Lower leg skin (tissue), 3 donors: ENCODE measurements at regions not wholly inside any gene's neighbourhood (a gene's known extent, or its start where the extent isn't known, plus 50 kb on each side); places are given as distances from the start of the nearest gene placed in this dataset.

Experiments used
- POLR2A ChIP-seq, 2 donors: fragments of 450-650 bp; IDR thresholded peaks; one replicate each; pipeline ENCODE4 v1.6.1; 2016 to 2017; ENCODE audit warnings: antibody characterized with exemption in 2 of 2, mild to moderate bottlenecking in 1 of 2, moderate library complexity in 1 of 2
- TF ChIP-seq, protein P1 (sequence below), 3 donors: fragments of 450-650 bp; IDR thresholded peaks; one replicate each; pipeline ENCODE4 v1.5.1; 2016; ENCODE audit warnings: antibody characterized with exemption in 3 of 3, mild to moderate bottlenecking in 3 of 3, moderate library complexity in 2 of 3

DNA sequence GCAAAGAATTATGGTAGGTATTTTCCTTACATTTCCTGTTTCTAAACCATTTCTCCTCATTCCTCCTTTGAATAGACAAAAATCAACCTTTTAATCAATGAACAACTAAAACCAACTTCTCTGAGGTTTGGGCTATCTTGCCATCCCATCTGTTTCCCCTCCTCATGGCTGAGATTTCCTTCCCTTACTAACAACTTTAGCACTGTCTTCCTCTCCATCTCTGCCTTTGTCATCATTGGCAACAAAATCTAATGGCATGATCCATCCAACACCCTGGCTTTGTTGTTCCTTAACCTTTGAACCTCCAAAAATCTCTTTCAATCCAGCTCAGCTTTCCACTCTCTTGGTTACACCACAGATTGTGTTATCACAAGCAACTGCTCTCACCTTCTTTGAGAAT is 95.3 kb upstream of the FAM136A start:
- TF ChIP-seq, protein P1, sequence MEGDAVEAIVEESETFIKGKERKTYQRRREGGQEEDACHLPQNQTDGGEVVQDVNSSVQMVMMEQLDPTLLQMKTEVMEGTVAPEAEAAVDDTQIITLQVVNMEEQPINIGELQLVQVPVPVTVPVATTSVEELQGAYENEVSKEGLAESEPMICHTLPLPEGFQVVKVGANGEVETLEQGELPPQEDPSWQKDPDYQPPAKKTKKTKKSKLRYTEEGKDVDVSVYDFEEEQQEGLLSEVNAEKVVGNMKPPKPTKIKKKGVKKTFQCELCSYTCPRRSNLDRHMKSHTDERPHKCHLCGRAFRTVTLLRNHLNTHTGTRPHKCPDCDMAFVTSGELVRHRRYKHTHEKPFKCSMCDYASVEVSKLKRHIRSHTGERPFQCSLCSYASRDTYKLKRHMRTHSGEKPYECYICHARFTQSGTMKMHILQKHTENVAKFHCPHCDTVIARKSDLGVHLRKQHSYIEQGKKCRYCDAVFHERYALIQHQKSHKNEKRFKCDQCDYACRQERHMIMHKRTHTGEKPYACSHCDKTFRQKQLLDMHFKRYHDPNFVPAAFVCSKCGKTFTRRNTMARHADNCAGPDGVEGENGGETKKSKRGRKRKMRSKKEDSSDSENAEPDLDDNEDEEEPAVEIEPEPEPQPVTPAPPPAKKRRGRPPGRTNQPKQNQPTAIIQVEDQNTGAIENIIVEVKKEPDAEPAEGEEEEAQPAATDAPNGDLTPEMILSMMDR (IDR thresholded peaks at IDR 0.05): no peak
- TF ChIP-seq POLR2A (IDR thresholded peaks at IDR 0.05): no peak
